Natural killer cell treated with Interleukin-12 subunit alpha and Interleukin-12 subunit beta and Interleukin-15 and Interleukin-18, amount 100 ng/mL, for 72 hours (primary cell): ENCODE measurements at regions not wholly inside any gene's neighbourhood (a gene's known extent, or its start where the extent isn't known, plus 50 kb on each side); places are given as distances from the start of the nearest gene placed in this dataset.
A peak's percentile ranks its signal among the peaks of the same experiment; 100 is the strongest.

Experiments used
- ATAC-seq, 2 donors: fragments of 150-1000 bp; cut with Tn5 transposase in 1 of 2; sonication (Bioruptor Pico), chemical (Tn5 transposase) in 1 of 2; 2 replicates each; pipeline ENCODE4 v1.10.0; 2021
- DNase-seq: peaks from one replicate; pipeline ENCODE4 v3.0.0; 2022; ENCODE audit warnings: low spot score
- H3K27ac Mint-ChIP-seq, 2 donors: 1 replicate in 1 of 2; 2 replicates in 1 of 2; pipeline ENCODE4 v1.8.0; 2022; ENCODE audit warnings: mixed read lengths in 2 of 2, mild to moderate bottlenecking in 1 of 2, moderate library complexity in 1 of 2
- H3K27me3 Mint-ChIP-seq, 2 donors: 1 replicate in 1 of 2; 2 replicates in 1 of 2; pipeline ENCODE4 v1.8.0; 2022; ENCODE audit warnings: mixed read lengths in 2 of 2
- H3K36me3 Mint-ChIP-seq: one replicate; pipeline ENCODE4 v1.8.0; 2022; ENCODE audit warnings: mixed read lengths
- H3K4me1 Mint-ChIP-seq, 2 donors: 1 replicate in 1 of 2; 2 replicates in 1 of 2; pipeline ENCODE4 v1.8.0; 2022; ENCODE audit warnings: low read depth in 2 of 2, mixed read lengths in 2 of 2, mild to moderate bottlenecking in 1 of 2
- H3K4me3 Mint-ChIP-seq: one replicate; pipeline ENCODE4 v1.8.0; 2022; ENCODE audit warnings: mixed read lengths
- H3K9me3 Mint-ChIP-seq: 2 replicates; pipeline ENCODE4 v1.8.0; 2022; ENCODE audit warnings: mixed read lengths

GRCh38 chr22:49643466-49643865 is 184.2 kb downstream of the BRD1 start:
- Mint-ChIP-seq H3K27me3 (no peaks in the 10 kb centered on the region), H3K9me3 (no peaks in the 10 kb centered on the region), H3K4me1 (peaks cover 0 to 15% of the 10 kb centered on the region in 2 donors), H3K36me3 (no peaks in the 10 kb centered on the region), H3K4me3 (no peak overlapping the region), H3K27ac (no peak overlapping the region)
- DNase-seq (no peak), ATAC-seq (peak in 1 of 2 donors; percentile 19)

- DNase-seq (peak; percentile 60), ATAC-seq (no peak)
- H3K9me3 Mint-ChIP-seq: no peaks in the 10 kb centered on the region
These were observed 184.9 kb downstream of the BRD1 start for GRCh38 chr22:49642741-49643140.

GRCh38 chr22:49642331-49642730 is 185.3 kb downstream of the BRD1 start:
- H3K9me3 Mint-ChIP-seq: no peaks in the 10 kb centered on the region
- H3K27ac Mint-ChIP-seq: no peak overlapping the region
- peaks cover 0 to 15% of the 10 kb centered on the region in 2 donors for H3K4me1 Mint-ChIP-seq
- H3K4me3 Mint-ChIP-seq: no peak overlapping the region
- no peak for ATAC-seq
- H3K36me3 Mint-ChIP-seq: no peaks in the 10 kb centered on the region
- H3K27me3 Mint-ChIP-seq: no peaks in the 10 kb centered on the region
- DNase-seq: peak; percentile 60

More at GRCh38 chr22:49642741-49643140, 184.9 kb downstream of the BRD1 start:
- no peaks in the 10 kb centered on the region for H3K27me3 Mint-ChIP-seq
- peaks cover 0 to 15% of the 10 kb centered on the region in 2 donors for H3K4me1 Mint-ChIP-seq
- no peak overlapping the region for H3K4me3 Mint-ChIP-seq
- H3K27ac Mint-ChIP-seq: no peak overlapping the region
- H3K36me3 Mint-ChIP-seq: no peaks in the 10 kb centered on the region

GRCh38 chr22:49641770-49642313 is 185.8 kb downstream of the BRD1 start:
- no peak for ATAC-seq

GRCh38 chr22:49640366-49641095 is 187.1 kb downstream of the BRD1 start:
- Mint-ChIP-seq H3K4me1 (peaks cover 0 to 11% of the 10 kb centered on the region in 2 donors), H3K36me3 (no peaks in the 10 kb centered on the region), H3K27me3 (no peaks in the 10 kb centered on the region), H3K27ac (no peak overlapping the region), H3K4me3 (no peak overlapping the region), H3K9me3 (no peaks in the 10 kb centered on the region)
- ATAC-seq (peak in 1 of 2 donors; percentile 5), DNase-seq (no peak)

More at GRCh38 chr22:49641770-49642313, 185.8 kb downstream of the BRD1 start:
- Mint-ChIP-seq H3K4me3 (no peak overlapping the region), H3K27me3 (no peaks in the 10 kb centered on the region), H3K4me1 (peaks cover 0 to 15% of the 10 kb centered on the region in 2 donors), H3K36me3 (no peaks in the 10 kb centered on the region), H3K9me3 (no peaks in the 10 kb centered on the region), H3K27ac (no peak overlapping the region)
- no peak for DNase-seq

- DNase-seq: no peak
- Mint-ChIP-seq H3K9me3 (no peaks in the 10 kb centered on the region), H3K27ac (no peak overlapping the region), H3K4me3 (no peak overlapping the region), H3K4me1 (peaks cover 0 to 6% of the 10 kb centered on the region in 2 donors), H3K27me3 (no peaks in the 10 kb centered on the region), H3K36me3 (no peaks in the 10 kb centered on the region)
- no peak for ATAC-seq
These were observed 187.7 kb downstream of the BRD1 start for GRCh38 chr22:49639956-49640355.

- DNase-seq: no peak
- no peak for ATAC-seq
- H3K36me3 Mint-ChIP-seq: no peaks in the 10 kb centered on the region
- H3K27me3 Mint-ChIP-seq: no peaks in the 10 kb centered on the region
- H3K27ac Mint-ChIP-seq: no peak overlapping the region
- H3K4me3 Mint-ChIP-seq: no peak overlapping the region
- peaks cover 0 to 7% of the 10 kb centered on the region in 2 donors for H3K4me1 Mint-ChIP-seq
- H3K9me3 Mint-ChIP-seq: no peaks in the 10 kb centered on the region
These were observed 188.9 kb downstream of the BRD1 start for GRCh38 chr22:49638788-49639187.

GRCh38 chr22:49638001-49638400 is 189.7 kb downstream of the BRD1 start:
- peaks cover 0 to 7% of the 10 kb centered on the region in 2 donors for H3K4me1 Mint-ChIP-seq
- ATAC-seq: no peak
- H3K4me3 Mint-ChIP-seq: no peak overlapping the region
- no peaks in the 10 kb centered on the region for H3K27me3 Mint-ChIP-seq
- H3K36me3 Mint-ChIP-seq: no peaks in the 10 kb centered on the region
- no peak overlapping the region for H3K27ac Mint-ChIP-seq
- no peaks in the 10 kb centered on the region for H3K9me3 Mint-ChIP-seq
- no peak for DNase-seq

- DNase-seq: peak; percentile 56
- ATAC-seq: no peak
- H3K27me3 Mint-ChIP-seq: no peaks in the 10 kb centered on the region
- no peaks in the 10 kb centered on the region for H3K9me3 Mint-ChIP-seq
- H3K27ac Mint-ChIP-seq: no peak overlapping the region
- peaks cover 0 to 10% of the 10 kb centered on the region in 2 donors for H3K4me1 Mint-ChIP-seq
- no peaks in the 10 kb centered on the region for H3K36me3 Mint-ChIP-seq
- no peak overlapping the region for H3K4me3 Mint-ChIP-seq
These were observed 190.4 kb downstream of the BRD1 start for GRCh38 chr22:49637255-49637760.

- no peak for ATAC-seq
- Mint-ChIP-seq H3K9me3 (no peaks in the 10 kb centered on the region), H3K4me1 (peaks cover 0 to 10% of the 10 kb centered on the region in 2 donors), H3K36me3 (no peaks in the 10 kb centered on the region), H3K27me3 (no peaks in the 10 kb centered on the region), H3K27ac (no peak overlapping the region), H3K4me3 (no peak overlapping the region)
- DNase-seq: no peak
These were observed 191.0 kb downstream of the BRD1 start for GRCh38 chr22:49636649-49637048.

- H3K36me3 Mint-ChIP-seq: no peaks in the 10 kb centered on the region
- no peak for DNase-seq
- no peaks in the 10 kb centered on the region for H3K9me3 Mint-ChIP-seq
- no peak overlapping the region for H3K4me3 Mint-ChIP-seq
- no peak overlapping the region for H3K27ac Mint-ChIP-seq
- no peaks in the 10 kb centered on the region for H3K27me3 Mint-ChIP-seq
- no peak for ATAC-seq
- peaks cover 0 to 6% of the 10 kb centered on the region in 2 donors for H3K4me1 Mint-ChIP-seq
These were observed 191.5 kb downstream of the BRD1 start for GRCh38 chr22:49636214-49636613.

GRCh38 chr22:49634006-49634772 is 193.5 kb downstream of the BRD1 start:
- H3K4me1 Mint-ChIP-seq: peaks cover 0 to 6% of the 10 kb centered on the region in 2 donors
- H3K36me3 Mint-ChIP-seq: no peaks in the 10 kb centered on the region
- H3K4me3 Mint-ChIP-seq: no peak overlapping the region
- no peaks in the 10 kb centered on the region for H3K9me3 Mint-ChIP-seq
- no peaks in the 10 kb centered on the region for H3K27me3 Mint-ChIP-seq
- ATAC-seq: no peak
- DNase-seq: peak; percentile 58
- H3K27ac Mint-ChIP-seq: no peak overlapping the region

- DNase-seq (no peak), ATAC-seq (no peak)
- no peak overlapping the region for H3K4me3 Mint-ChIP-seq
- peaks cover 0 to 8% of the 10 kb centered on the region in 2 donors for H3K4me1 Mint-ChIP-seq
- no peaks in the 10 kb centered on the region for H3K9me3 Mint-ChIP-seq
- H3K27ac Mint-ChIP-seq: no peak overlapping the region
- H3K36me3 Mint-ChIP-seq: no peaks in the 10 kb centered on the region
- no peaks in the 10 kb centered on the region for H3K27me3 Mint-ChIP-seq
These were observed 194.7 kb downstream of the BRD1 start for GRCh38 chr22:49633010-49633324.
